AG09309 (cell line): ENCODE measurements at regions not wholly inside any gene's neighbourhood (a gene's known extent, or its start where the extent isn't known, plus 50 kb on each side); places are given as distances from the start of the nearest gene placed in this dataset.

Source experiments
- DNase-seq: peaks from one replicate; pipeline ENCODE4 v3.0.0-alpha.2; 2010; ENCODE audit warnings: low read depth
- H3K4me3 ChIP-seq: 2 replicates; pipeline ENCODE4 v1.5.1; 2011; ENCODE audit warnings: mild to moderate bottlenecking, low read depth, low read length, moderate library complexity; ENCODE audit not compliant: control insufficient read depth
- CTCF ChIP-seq: IDR thresholded peaks from 2 replicates; pipeline ENCODE4 v1.5.1; 2011; ENCODE audit warnings: mild to moderate bottlenecking, low read depth, low read length, inconsistent platforms; ENCODE audit not compliant: insufficient read depth, control insufficient read depth; ENCODE audit errors: missing control alignments

- DNase-seq, result no peak
Measured at GRCh38 chr5:152546493-152546892, 141.4 kb upstream of the NMUR2 start.

GRCh38 chr5:152547202-152547601 lies 142.1 kb upstream of the NMUR2 start:
- no peak for DNase-seq
- no peak overlapping the region for H3K4me3 ChIP-seq
- TF ChIP-seq CTCF, result no peak

More at GRCh38 chr5:152546493-152546892, 141.4 kb upstream of the NMUR2 start:
- H3K4me3 ChIP-seq, result no peak overlapping the region
- no peak for TF ChIP-seq CTCF

GRCh38 chr5:152549709-152550108 lies 144.6 kb upstream of the NMUR2 start:
- TF ChIP-seq CTCF, result no peak
- no peak overlapping the region for H3K4me3 ChIP-seq
- no peak for DNase-seq

GRCh38 chr5:152551061-152551460 lies 146.0 kb upstream of the NMUR2 start:
- TF ChIP-seq CTCF, result no peak
- no peak overlapping the region for H3K4me3 ChIP-seq
- DNase-seq, result no peak

GRCh38 chr5:152556784-152557183 lies 151.7 kb upstream of the NMUR2 start:
- TF ChIP-seq CTCF, result no peak
- no peak for DNase-seq

GRCh38 chr5:152560512-152561137 lies 155.5 kb upstream of the NMUR2 start:
- TF ChIP-seq CTCF, result peak; percentile 68
- H3K4me3 ChIP-seq, result no peak overlapping the region
- no peak for DNase-seq

More at GRCh38 chr5:152556784-152557183, 151.7 kb upstream of the NMUR2 start:
- no peak overlapping the region for H3K4me3 ChIP-seq
